SU-DHL-6 (cell line): ENCODE measurements at regions not wholly inside any gene's neighbourhood (a gene's known extent, or its start where the extent isn't known, plus 50 kb on each side); places are given as distances from the start of the nearest gene placed in this dataset.

Experiments used
- H2AFZ ChIP-seq: fragments of 200-600 bp; sonication (generic); 2 replicates; pipeline ENCODE4 v1.6.1; 2014; ENCODE audit warnings: low read depth, mild to moderate bottlenecking, moderate library complexity, mixed read lengths, antibody characterized with exemption, low read length; ENCODE audit not compliant: severe bottlenecking
- H3F3A ChIP-seq: fragments of 200-600 bp; shearing (Covaris generic); 2 replicates; pipeline ENCODE4 v1.6.0; 2016; ENCODE audit warnings: antibody characterized with exemption, mild to moderate bottlenecking; ENCODE audit not compliant: insufficient read depth
- H3K27ac ChIP-seq: fragments of 200-600 bp; sonication (generic); 2 replicates; pipeline ENCODE4 v1.5.1; 2016; ENCODE audit warnings: low read depth, mild to moderate bottlenecking, low read length, moderate library complexity, mixed read lengths
- H3K27me3 ChIP-seq: fragments of 200-600 bp; sonication (generic), shearing (Covaris generic); 2 replicates; pipeline ENCODE4 v1.6.0; 2014; ENCODE audit warnings: mild to moderate bottlenecking, low read length
- H3K36me3 ChIP-seq: fragments of 200-600 bp; sonication (generic); 2 replicates; pipeline ENCODE4 v1.6.1; 2014; ENCODE audit warnings: mild to moderate bottlenecking, low read length, mixed read lengths
- H3K4me2 ChIP-seq: fragments of 300-600, 200-600 bp; shearing (Covaris generic), sonication (generic); 2 replicates; pipeline ENCODE4 v1.6.0; 2014; ENCODE audit warnings: low read length, low read depth, mild to moderate bottlenecking; ENCODE audit not compliant: poor library complexity, severe bottlenecking
- H3K4me3 ChIP-seq: fragments of 200-600 bp; sonication (generic); 2 replicates; pipeline ENCODE4 v1.5.1; 2014; ENCODE audit warnings: antibody characterized with exemption, low read length, mild to moderate bottlenecking, mixed read lengths; ENCODE audit not compliant: insufficient read depth, poor library complexity, severe bottlenecking
- H3K79me2 ChIP-seq: fragments of 200-600 bp; sonication (generic); 2 replicates; pipeline ENCODE4 v1.6.1; 2014; ENCODE audit warnings: mild to moderate bottlenecking, low read length, moderate library complexity; ENCODE audit not compliant: insufficient read depth
- H3K9ac ChIP-seq: fragments of 200-600 bp; sonication (generic); 2 replicates; pipeline ENCODE4 v1.7.0; 2014; ENCODE audit warnings: mild to moderate bottlenecking, low read length
- H3K9me2 ChIP-seq: fragments of 200-600 bp; sonication (generic); replicated peaks from 2 replicates; pipeline ENCODE4 v1.6.1; 2014; ENCODE audit warnings: low read length; ENCODE audit not compliant: insufficient read depth
- H3K9me3 ChIP-seq: fragments of 200-600 bp; sonication (generic); 2 replicates; pipeline ENCODE4 v1.6.1; 2014; ENCODE audit warnings: low read length, mixed read lengths; ENCODE audit not compliant: insufficient read depth
- H4K20me1 ChIP-seq: fragments of 200-600 bp; sonication (generic); 2 replicates; pipeline ENCODE4 v1.6.1; 2014; ENCODE audit warnings: low read depth, mild to moderate bottlenecking, antibody characterized with exemption, low read length, moderate library complexity, mixed read lengths
- EZH2phosphoT487 ChIP-seq: fragments of 200-600 bp; sonication (generic), shearing (Covaris generic); conservative IDR thresholded peaks from 2 replicates; pipeline ENCODE4 v1.6.1; 2018; ENCODE audit warnings: mild to moderate bottlenecking, antibody characterized with exemption, low read length, moderate library complexity, mixed read lengths
- TF ChIP-seq, protein P1 (sequence below): fragments of 200-600 bp; sonication (generic); IDR thresholded peaks from one replicate; pipeline ENCODE4 v1.5.1; 2017; ENCODE audit warnings: antibody characterized with exemption, mild to moderate bottlenecking, low read length, moderate library complexity; ENCODE audit not compliant: insufficient read depth, poor library complexity, severe bottlenecking

- Histone ChIP-seq H3K4me2 (no peak overlapping the region), H3K27ac (no peak overlapping the region), H3K9ac (no peak overlapping the region), H3K9me2 (no peaks in the 10 kb centered on the region), H3K27me3 (no peaks in the 10 kb centered on the region), H2AFZ (no peak overlapping the region), H3F3A (no peaks in the 10 kb centered on the region), H3K79me2 (no peaks in the 10 kb centered on the region), H3K36me3 (no peaks in the 10 kb centered on the region), H4K20me1 (no peaks in the 10 kb centered on the region), H3K4me3 (no peak overlapping the region), H3K9me3 (no peaks in the 10 kb centered on the region)
- TF ChIP-seq, protein P1, sequence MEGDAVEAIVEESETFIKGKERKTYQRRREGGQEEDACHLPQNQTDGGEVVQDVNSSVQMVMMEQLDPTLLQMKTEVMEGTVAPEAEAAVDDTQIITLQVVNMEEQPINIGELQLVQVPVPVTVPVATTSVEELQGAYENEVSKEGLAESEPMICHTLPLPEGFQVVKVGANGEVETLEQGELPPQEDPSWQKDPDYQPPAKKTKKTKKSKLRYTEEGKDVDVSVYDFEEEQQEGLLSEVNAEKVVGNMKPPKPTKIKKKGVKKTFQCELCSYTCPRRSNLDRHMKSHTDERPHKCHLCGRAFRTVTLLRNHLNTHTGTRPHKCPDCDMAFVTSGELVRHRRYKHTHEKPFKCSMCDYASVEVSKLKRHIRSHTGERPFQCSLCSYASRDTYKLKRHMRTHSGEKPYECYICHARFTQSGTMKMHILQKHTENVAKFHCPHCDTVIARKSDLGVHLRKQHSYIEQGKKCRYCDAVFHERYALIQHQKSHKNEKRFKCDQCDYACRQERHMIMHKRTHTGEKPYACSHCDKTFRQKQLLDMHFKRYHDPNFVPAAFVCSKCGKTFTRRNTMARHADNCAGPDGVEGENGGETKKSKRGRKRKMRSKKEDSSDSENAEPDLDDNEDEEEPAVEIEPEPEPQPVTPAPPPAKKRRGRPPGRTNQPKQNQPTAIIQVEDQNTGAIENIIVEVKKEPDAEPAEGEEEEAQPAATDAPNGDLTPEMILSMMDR, result no peak
- no peak for TF ChIP-seq EZH2phosphoT487
Observed at GRCh38 chr15:81863162-81863561, 182.7 kb downstream of the MEX3B start.

GRCh38 chr15:81859737-81860516 is 185.9 kb downstream of the MEX3B start:
- H3K9me3 ChIP-seq, result no peaks in the 10 kb centered on the region
- no peak overlapping the region for H3K4me2 ChIP-seq
- H2AFZ ChIP-seq, result no peak overlapping the region
- H3K9me2 ChIP-seq, result no peaks in the 10 kb centered on the region
- no peak overlapping the region for H3K9ac ChIP-seq
- no peaks in the 10 kb centered on the region for H3K27me3 ChIP-seq
- no peaks in the 10 kb centered on the region for H3K79me2 ChIP-seq
- H3K4me3 ChIP-seq, result no peak overlapping the region
- H3F3A ChIP-seq, result no peaks in the 10 kb centered on the region
- H3K36me3 ChIP-seq, result no peaks in the 10 kb centered on the region
- TF ChIP-seq EZH2phosphoT487, result no peak
- TF ChIP-seq, protein P1, result no peak
- H4K20me1 ChIP-seq, result no peaks in the 10 kb centered on the region
- no peak overlapping the region for H3K27ac ChIP-seq

- no peak for TF ChIP-seq EZH2phosphoT487
- TF ChIP-seq, protein P1, result no peak
Observed at GRCh38 chr15:81858586-81858985, 187.2 kb downstream of the MEX3B start.

More at GRCh38 chr15:81858586-81858985, 187.2 kb downstream of the MEX3B start:
- Histone ChIP-seq H3K4me2 (no peak overlapping the region), H3K4me3 (no peak overlapping the region), H3K27ac (no peak overlapping the region), H3K9me2 (no peaks in the 10 kb centered on the region), H3F3A (no peaks in the 10 kb centered on the region), H3K9ac (no peak overlapping the region), H2AFZ (no peak overlapping the region), H3K36me3 (no peaks in the 10 kb centered on the region), H3K9me3 (no peaks in the 10 kb centered on the region), H4K20me1 (no peaks in the 10 kb centered on the region), H3K27me3 (no peaks in the 10 kb centered on the region), H3K79me2 (no peaks in the 10 kb centered on the region)
